Upper lobe of left lung (tissue), 4 donors: ENCODE measurements at regions not wholly inside any gene's neighbourhood (a gene's known extent, or its start where the extent isn't known, plus 50 kb on each side); places are given as distances from the start of the nearest gene placed in this dataset.

Source experiments
- CTCF ChIP-seq, 6 experiments: fragments of 450-650 bp in 4 of 6; fragments of 200-600 bp in 2 of 6; sonication (generic) in 2 of 6; IDR thresholded peaks; one replicate each; pipeline ENCODE4 v1.5.1; 2016 to 2019; ENCODE audit warnings: antibody characterized with exemption in 6 of 6
- POLR2A ChIP-seq, 4 donors: fragments of 450-650 bp; IDR thresholded peaks; one replicate each; pipeline ENCODE4 v1.5.1; 2016 to 2017; ENCODE audit warnings: antibody characterized with exemption in 4 of 4, mild to moderate bottlenecking in 2 of 4

- TF ChIP-seq CTCF (IDR thresholded peaks at IDR 0.05) (no peak), POLR2A (IDR thresholded peaks at IDR 0.05) (no peak)
Observed at GRCh38 chr3:145248928-145249327, 912.1 kb downstream of the PLOD2 start.
